ENCODE measurements at regions not wholly inside any gene's neighbourhood (a gene's known extent, or its start where the extent isn't known, plus 50 kb on each side); places are given as distances from the start of the nearest gene placed in this dataset.

- Histone ChIP-seq H3K36me3 (ENCODE audit: control insufficient read depth in 2 of 2, insufficient read depth in 2 of 2, low read length in 2 of 2) (no peaks in the 10 kb centered on the region), H3K9me3 (ENCODE audit: control insufficient read depth in 2 of 2, low read length in 2 of 2) (no peaks in the 10 kb centered on the region), H3K4me3 (ENCODE audit: low read length in 2 of 2) (no peak overlapping the region), H3K27me3 (ENCODE audit: control insufficient read depth in 2 of 2, insufficient read depth in 2 of 2, low read length in 2 of 2) (no peaks in the 10 kb centered on the region), H3K9ac (ENCODE audit: low read depth in 1 of 2, low read length in 2 of 2) (no peak overlapping the region), H3K27ac (ENCODE audit: low read depth in 2 of 2, low read length in 2 of 2) (no peak overlapping the region), H3K4me1 (ENCODE audit: control insufficient read depth in 2 of 2, insufficient read depth in 2 of 2, low read length in 2 of 2) (peaks cover 6% of the 10 kb centered on the region in 2 donors)
Measured at GRCh38 chr4:11624370-11624769, 195.7 kb upstream of the HS3ST1 start.

GRCh38 chr4:11623726-11624037, 195.0 kb upstream of the HS3ST1 start:
- H3K36me3 ChIP-seq (ENCODE audit: control insufficient read depth in 2 of 2, insufficient read depth in 2 of 2, low read length in 2 of 2) = no peaks in the 10 kb centered on the region
- no peak overlapping the region for H3K4me3 ChIP-seq (ENCODE audit: low read length in 2 of 2)
- no peak overlapping the region for H3K27ac ChIP-seq (ENCODE audit: low read depth in 2 of 2, low read length in 2 of 2)
- no peaks in the 10 kb centered on the region for H3K27me3 ChIP-seq (ENCODE audit: control insufficient read depth in 2 of 2, insufficient read depth in 2 of 2, low read length in 2 of 2)
- H3K4me1 ChIP-seq (ENCODE audit: control insufficient read depth in 2 of 2, insufficient read depth in 2 of 2, low read length in 2 of 2) = peaks cover 11% of the 10 kb centered on the region in 2 donors
- no peaks in the 10 kb centered on the region for H3K9me3 ChIP-seq (ENCODE audit: control insufficient read depth in 2 of 2, low read length in 2 of 2)
- no peak overlapping the region for H3K9ac ChIP-seq (ENCODE audit: low read depth in 1 of 2, low read length in 2 of 2)

- no peak overlapping the region for H3K4me3 ChIP-seq (ENCODE audit: low read length in 2 of 2)
- H3K9ac ChIP-seq (ENCODE audit: low read depth in 1 of 2, low read length in 2 of 2) = no peak overlapping the region
- no peaks in the 10 kb centered on the region for H3K27me3 ChIP-seq (ENCODE audit: control insufficient read depth in 2 of 2, insufficient read depth in 2 of 2, low read length in 2 of 2)
- H3K36me3 ChIP-seq (ENCODE audit: control insufficient read depth in 2 of 2, insufficient read depth in 2 of 2, low read length in 2 of 2) = no peaks in the 10 kb centered on the region
- no peak overlapping the region for H3K27ac ChIP-seq (ENCODE audit: low read depth in 2 of 2, low read length in 2 of 2)
- H3K9me3 ChIP-seq (ENCODE audit: control insufficient read depth in 2 of 2, low read length in 2 of 2) = no peaks in the 10 kb centered on the region
- peaks cover 10 to 15% of the 10 kb centered on the region in 2 donors for H3K4me1 ChIP-seq (ENCODE audit: control insufficient read depth in 2 of 2, insufficient read depth in 2 of 2, low read length in 2 of 2)
Measured at GRCh38 chr4:11622961-11623725, 194.4 kb upstream of the HS3ST1 start.

GRCh38 chr4:11620861-11621260, 192.2 kb upstream of the HS3ST1 start:
- Histone ChIP-seq H3K9me3 (ENCODE audit: control insufficient read depth in 2 of 2, low read length in 2 of 2) (no peaks in the 10 kb centered on the region), H3K9ac (ENCODE audit: low read depth in 1 of 2, low read length in 2 of 2) (no peak overlapping the region), H3K27me3 (ENCODE audit: control insufficient read depth in 2 of 2, insufficient read depth in 2 of 2, low read length in 2 of 2) (no peaks in the 10 kb centered on the region), H3K4me1 (ENCODE audit: control insufficient read depth in 2 of 2, insufficient read depth in 2 of 2, low read length in 2 of 2) (peaks cover 10 to 14% of the 10 kb centered on the region in 2 donors), H3K27ac (ENCODE audit: low read depth in 2 of 2, low read length in 2 of 2) (no peak overlapping the region), H3K36me3 (ENCODE audit: control insufficient read depth in 2 of 2, insufficient read depth in 2 of 2, low read length in 2 of 2) (no peaks in the 10 kb centered on the region), H3K4me3 (ENCODE audit: low read length in 2 of 2) (no peak overlapping the region)

GRCh38 chr4:11618666-11619282, 190.1 kb upstream of the HS3ST1 start:
- H3K4me1 ChIP-seq (ENCODE audit: control insufficient read depth in 2 of 2, insufficient read depth in 2 of 2, low read length in 2 of 2) = peaks cover 10 to 14% of the 10 kb centered on the region in 2 donors
- H3K4me3 ChIP-seq (ENCODE audit: low read length in 2 of 2) = no peak overlapping the region
- H3K9ac ChIP-seq (ENCODE audit: low read depth in 1 of 2, low read length in 2 of 2) = no peak overlapping the region
- peak overlapping the region; percentile 49 to 70 for H3K27ac ChIP-seq (ENCODE audit: low read depth in 2 of 2, low read length in 2 of 2)
- no peaks in the 10 kb centered on the region for H3K36me3 ChIP-seq (ENCODE audit: control insufficient read depth in 2 of 2, insufficient read depth in 2 of 2, low read length in 2 of 2)
- no peaks in the 10 kb centered on the region for H3K9me3 ChIP-seq (ENCODE audit: control insufficient read depth in 2 of 2, low read length in 2 of 2)
- no peaks in the 10 kb centered on the region for H3K27me3 ChIP-seq (ENCODE audit: control insufficient read depth in 2 of 2, insufficient read depth in 2 of 2, low read length in 2 of 2)

GRCh38 chr4:11616856-11617255, 188.2 kb upstream of the HS3ST1 start:
- H3K27me3 ChIP-seq (ENCODE audit: control insufficient read depth in 2 of 2, insufficient read depth in 2 of 2, low read length in 2 of 2) = no peaks in the 10 kb centered on the region
- H3K36me3 ChIP-seq (ENCODE audit: control insufficient read depth in 2 of 2, insufficient read depth in 2 of 2, low read length in 2 of 2) = no peaks in the 10 kb centered on the region
- no peak overlapping the region for H3K27ac ChIP-seq (ENCODE audit: low read depth in 2 of 2, low read length in 2 of 2)
- peaks cover 14 to 17% of the 10 kb centered on the region in 2 donors for H3K4me1 ChIP-seq (ENCODE audit: control insufficient read depth in 2 of 2, insufficient read depth in 2 of 2, low read length in 2 of 2)
- no peaks in the 10 kb centered on the region for H3K9me3 ChIP-seq (ENCODE audit: control insufficient read depth in 2 of 2, low read length in 2 of 2)
- H3K4me3 ChIP-seq (ENCODE audit: low read length in 2 of 2) = no peak overlapping the region
- H3K9ac ChIP-seq (ENCODE audit: low read depth in 1 of 2, low read length in 2 of 2) = no peak overlapping the region

- Histone ChIP-seq H3K4me1 (ENCODE audit: control insufficient read depth in 2 of 2, insufficient read depth in 2 of 2, low read length in 2 of 2) (peaks cover 11 to 17% of the 10 kb centered on the region in 2 donors), H3K27me3 (ENCODE audit: control insufficient read depth in 2 of 2, insufficient read depth in 2 of 2, low read length in 2 of 2) (no peaks in the 10 kb centered on the region), H3K9me3 (ENCODE audit: control insufficient read depth in 2 of 2, low read length in 2 of 2) (no peaks in the 10 kb centered on the region), H3K36me3 (ENCODE audit: control insufficient read depth in 2 of 2, insufficient read depth in 2 of 2, low read length in 2 of 2) (no peaks in the 10 kb centered on the region), H3K27ac (ENCODE audit: low read depth in 2 of 2, low read length in 2 of 2) (no peak overlapping the region), H3K4me3 (ENCODE audit: low read length in 2 of 2) (no peak overlapping the region), H3K9ac (ENCODE audit: low read depth in 1 of 2, low read length in 2 of 2) (no peak overlapping the region)
Measured at GRCh38 chr4:11615601-11616000, 186.9 kb upstream of the HS3ST1 start.

- no peak overlapping the region for H3K9ac ChIP-seq (ENCODE audit: low read depth in 1 of 2, low read length in 2 of 2)
- peaks cover 11 to 17% of the 10 kb centered on the region in 2 donors for H3K4me1 ChIP-seq (ENCODE audit: control insufficient read depth in 2 of 2, insufficient read depth in 2 of 2, low read length in 2 of 2)
- no peak overlapping the region for H3K27ac ChIP-seq (ENCODE audit: low read depth in 2 of 2, low read length in 2 of 2)
- no peak overlapping the region for H3K4me3 ChIP-seq (ENCODE audit: low read length in 2 of 2)
- H3K9me3 ChIP-seq (ENCODE audit: control insufficient read depth in 2 of 2, low read length in 2 of 2) = no peaks in the 10 kb centered on the region
- H3K36me3 ChIP-seq (ENCODE audit: control insufficient read depth in 2 of 2, insufficient read depth in 2 of 2, low read length in 2 of 2) = no peaks in the 10 kb centered on the region
- no peaks in the 10 kb centered on the region for H3K27me3 ChIP-seq (ENCODE audit: control insufficient read depth in 2 of 2, insufficient read depth in 2 of 2, low read length in 2 of 2)
Measured at GRCh38 chr4:11614426-11614825, 185.7 kb upstream of the HS3ST1 start.

- Histone ChIP-seq H3K27me3 (ENCODE audit: control insufficient read depth in 2 of 2, insufficient read depth in 2 of 2, low read length in 2 of 2) (no peaks in the 10 kb centered on the region), H3K27ac (ENCODE audit: low read depth in 2 of 2, low read length in 2 of 2) (no peak overlapping the region), H3K4me3 (ENCODE audit: low read length in 2 of 2) (no peak overlapping the region), H3K4me1 (ENCODE audit: control insufficient read depth in 2 of 2, insufficient read depth in 2 of 2, low read length in 2 of 2) (peaks cover 0 to 7% of the 10 kb centered on the region in 2 donors), H3K36me3 (ENCODE audit: control insufficient read depth in 2 of 2, insufficient read depth in 2 of 2, low read length in 2 of 2) (no peaks in the 10 kb centered on the region), H3K9me3 (ENCODE audit: control insufficient read depth in 2 of 2, low read length in 2 of 2) (no peaks in the 10 kb centered on the region), H3K9ac (ENCODE audit: low read depth in 1 of 2, low read length in 2 of 2) (no peak overlapping the region)
Measured at GRCh38 chr4:11611868-11612267, 183.2 kb upstream of the HS3ST1 start.

- Histone ChIP-seq H3K27ac (ENCODE audit: low read depth in 2 of 2, low read length in 2 of 2) (no peak overlapping the region), H3K36me3 (ENCODE audit: control insufficient read depth in 2 of 2, insufficient read depth in 2 of 2, low read length in 2 of 2) (no peaks in the 10 kb centered on the region), H3K27me3 (ENCODE audit: control insufficient read depth in 2 of 2, insufficient read depth in 2 of 2, low read length in 2 of 2) (no peaks in the 10 kb centered on the region), H3K9ac (ENCODE audit: low read depth in 1 of 2, low read length in 2 of 2) (no peak overlapping the region), H3K4me3 (ENCODE audit: low read length in 2 of 2) (no peak overlapping the region), H3K4me1 (ENCODE audit: control insufficient read depth in 2 of 2, insufficient read depth in 2 of 2, low read length in 2 of 2) (peaks cover 0 to 10% of the 10 kb centered on the region in 2 donors), H3K9me3 (ENCODE audit: control insufficient read depth in 2 of 2, low read length in 2 of 2) (no peaks in the 10 kb centered on the region)
Measured at GRCh38 chr4:11609751-11610150, 181.1 kb upstream of the HS3ST1 start.
